A549 (cell line): ENCODE measurements at regions not wholly inside any gene's neighbourhood (a gene's known extent, or its start where the extent isn't known, plus 50 kb on each side); places are given as distances from the start of the nearest gene placed in this dataset.

ENCODE experiments used
- ATAC-seq, 2 experiments: fragments of 200-7000 bp in 1 of 2; fragments of >200 bp in 1 of 2; cut with Nextera tagmentation in 1 of 2; cut with Tn5 transposase in 1 of 2; 3 replicates each; pipeline versions ENCODE4 v1.8.0 to v1.9.1; 2018 to 2020; ENCODE audit warnings: mild to moderate bottlenecking in 1 of 2, moderate library complexity in 1 of 2
- CTCF ChIA-PET: fragments of 300-600 bp; sonication (Branson Sonifier 250); formaldehyde crosslinking; extraction: SDS; loops from one replicate; lab custom pipeline; 2021; ENCODE audit warnings: antibody characterized with exemption, inconsistent platforms; lab: Yijun Ruan, JAX
- POLR2A ChIA-PET: fragments of 350-600 bp; formaldehyde crosslinking; extraction: SDS; loops from one replicate; lab custom pipeline; 2021; ENCODE audit warnings: antibody characterized with exemption, inconsistent platforms; lab: Yijun Ruan, JAX
- DNase-seq, 2 experiments: peaks; one replicate each; pipeline versions ENCODE4 v3.0.0 to v3.0.0-alpha.2; 2011 to 2016; ENCODE audit warnings: low read depth in 1 of 2, low spot score in 1 of 2
- FAIRE-seq: peaks from 2 replicates; lab custom pipeline; 2011; peaks lifted over from hg19 to GRCh38; lab: Jason Lieb, UNC
- H3K27ac ChIP-seq, 2 experiments: fragments of >200 bp; sonication (Bioruptor Twin); formaldehyde crosslinking; 3 replicates each; pipeline ENCODE4 v1.5.1; 2016 to 2017
- H3K4me1 ChIP-seq: fragments of >200 bp; sonication (Bioruptor Twin); formaldehyde crosslinking; 3 replicates; pipeline ENCODE4 v1.6.1; 2016
- H3K4me2 ChIP-seq: fragments of >200 bp; sonication (Bioruptor Twin); formaldehyde crosslinking; 3 replicates; pipeline ENCODE4 v1.6.1; 2016
- H3K4me3 ChIP-seq: fragments of >200 bp; sonication (Bioruptor Twin); formaldehyde crosslinking; 3 replicates; pipeline ENCODE4 v1.5.1; 2016
- H3K9me3 ChIP-seq: fragments of >200 bp; sonication (Bioruptor Twin); formaldehyde crosslinking; 3 replicates; pipeline ENCODE4 v1.6.1; 2016
- BHLHE40 ChIP-seq: IDR thresholded peaks from 2 replicates; pipeline ENCODE4 v1.6.1; 2012; ENCODE audit warnings: low read depth, low read length, inconsistent platforms
- CBX2 ChIP-seq: fragments of 200-600 bp; sonication (generic); IDR thresholded peaks from 2 replicates; pipeline ENCODE4 v1.6.1; 2016; ENCODE audit warnings: low read depth, mild to moderate bottlenecking, borderline replicate concordance
- CBX8 ChIP-seq: fragments of 200-600 bp; sonication (generic); IDR thresholded peaks from 2 replicates; pipeline ENCODE4 v1.6.1; 2016
- CHD2 ChIP-seq: fragments of 150-350 bp; IDR thresholded peaks from 2 replicates; pipeline ENCODE4 v1.6.1; 2014; ENCODE audit warnings: low read length; ENCODE audit not compliant: partially characterized antibody
- EHF ChIP-seq: fragments of 250-450 bp; sonication (Bioruptor Pico); IDR thresholded peaks from 2 replicates; pipeline ENCODE4 v1.5.0; 2020; ENCODE audit warnings: mild to moderate bottlenecking
- EP300 ChIP-seq, 2 experiments: fragments of >200 bp; sonication (Bioruptor Twin); formaldehyde crosslinking; IDR thresholded peaks; 2 replicates in 1 of 2; 3 replicates in 1 of 2; pipeline ENCODE4 v1.6.1; 2016 to 2017
- ESRRA ChIP-seq: fragments of 150-350 bp; IDR thresholded peaks from 2 replicates; pipeline ENCODE4 v1.6.1; 2014; ENCODE audit warnings: mild to moderate bottlenecking, low read length, borderline replicate concordance
- FOSB ChIP-seq: fragments of 250-450 bp; sonication (Bioruptor Pico); IDR thresholded peaks from 2 replicates; pipeline ENCODE4 v1.5.0; 2020; ENCODE audit warnings: mild to moderate bottlenecking, moderate library complexity
- FOSL2 ChIP-seq, 2 experiments: fragments of 450-650 bp in 1 of 2; fragments of >200 bp in 1 of 2; sonication (Bioruptor Twin) in 1 of 2; formaldehyde crosslinking; IDR thresholded peaks; 2 replicates each; pipeline versions ENCODE4 v1.5.0 to v1.6.1; 2016 to 2020; ENCODE audit warnings: mild to moderate bottlenecking in 1 of 2, moderate library complexity in 1 of 2
- FOXS1 ChIP-seq: fragments of 250-450 bp; sonication (Bioruptor Pico); IDR thresholded peaks from 2 replicates; pipeline ENCODE4 v1.5.0; 2020; ENCODE audit warnings: mild to moderate bottlenecking, moderate library complexity
- GATA3 ChIP-seq: IDR thresholded peaks from 2 replicates; pipeline ENCODE4 v1.6.1; 2012; ENCODE audit warnings: borderline replicate concordance
- HDAC2 ChIP-seq: fragments of 200-600 bp; sonication (generic); IDR thresholded peaks from 2 replicates; pipeline ENCODE4 v1.6.1; 2016
- HOXB13 ChIP-seq: fragments of 250-450 bp; sonication (Bioruptor Pico); IDR thresholded peaks from 2 replicates; pipeline ENCODE4 v1.5.0; 2020; ENCODE audit warnings: low read depth, mild to moderate bottlenecking, moderate library complexity
- JUNB ChIP-seq: fragments of >200 bp; sonication (Bioruptor Twin); formaldehyde crosslinking; IDR thresholded peaks from 2 replicates; pipeline ENCODE4 v1.6.1; 2016
- KDM1A ChIP-seq: fragments of 200-600 bp; sonication (generic); IDR thresholded peaks from 2 replicates; pipeline ENCODE4 v1.6.1; 2016; ENCODE audit warnings: low read depth, mild to moderate bottlenecking
- KDM5A ChIP-seq: fragments of 200-600 bp; sonication (generic); IDR thresholded peaks from 2 replicates; pipeline ENCODE4 v1.6.1; 2016; ENCODE audit warnings: antibody characterized with exemption, mild to moderate bottlenecking
- MAFK ChIP-seq: fragments of 450-650 bp; IDR thresholded peaks from 2 replicates; pipeline ENCODE4 v1.6.1; 2014; ENCODE audit not compliant: partially characterized antibody
- MYC ChIP-seq: IDR thresholded peaks from 2 replicates; pipeline ENCODE4 v1.6.1; 2012; ENCODE audit warnings: mild to moderate bottlenecking, inconsistent platforms, low read length, improper control_type of control experiment, borderline replicate concordance
- POLR2AphosphoS2 ChIP-seq: conservative IDR thresholded peaks from 2 replicates; pipeline ENCODE4 v1.6.1; 2012; ENCODE audit warnings: low read length, improper control_type of control experiment, inconsistent platforms
- RAD21 ChIP-seq, 2 experiments: fragments of >200 bp in 1 of 2; sonication (Bioruptor Twin) in 1 of 2; formaldehyde crosslinking in 1 of 2; IDR thresholded peaks in 1 of 2; conservative IDR thresholded peaks in 1 of 2; 2 replicates in 1 of 2; 3 replicates in 1 of 2; pipeline ENCODE4 v1.6.1; 2012 to 2018; ENCODE audit warnings: inconsistent platforms in 1 of 2
- RCOR1 ChIP-seq: fragments of 150-350 bp; IDR thresholded peaks from 2 replicates; pipeline ENCODE4 v1.6.1; 2014; ENCODE audit warnings: antibody characterized with exemption, low read length, low read depth
- RFX5 ChIP-seq: fragments of 450-650 bp; IDR thresholded peaks from 2 replicates; pipeline ENCODE4 v1.7.1; 2014; ENCODE audit warnings: antibody characterized with exemption, mild to moderate bottlenecking, moderate library complexity
- RNF2 ChIP-seq: fragments of 200-600 bp; sonication (generic); IDR thresholded peaks from 2 replicates; pipeline ENCODE4 v1.6.1; 2016; ENCODE audit warnings: low read depth, mild to moderate bottlenecking, antibody characterized with exemption, moderate library complexity, borderline replicate concordance
- SMC3 ChIP-seq: fragments of >200 bp; sonication (Bioruptor Twin); formaldehyde crosslinking; IDR thresholded peaks from 3 replicates; pipeline ENCODE4 v1.6.1; 2018; ENCODE audit warnings: inconsistent platforms
- SREBF2 ChIP-seq: fragments of 450-650 bp; IDR thresholded peaks from 2 replicates; pipeline ENCODE4 v1.6.1; 2014; ENCODE audit warnings: mild to moderate bottlenecking, moderate library complexity
- TFCP2L1 ChIP-seq: fragments of 250-450 bp; sonication (Bioruptor Pico); IDR thresholded peaks from 2 replicates; pipeline ENCODE4 v1.5.0; 2021; ENCODE audit warnings: mild to moderate bottlenecking
- ZC3H11A ChIP-seq: fragments of 450-650 bp; IDR thresholded peaks from 2 replicates; pipeline ENCODE4 v1.6.1; 2014; ENCODE audit warnings: antibody characterized with exemption, mild to moderate bottlenecking
- ZFP36 ChIP-seq: fragments of 450-650 bp; IDR thresholded peaks from 2 replicates; pipeline ENCODE4 v1.6.1; 2014; ENCODE audit warnings: borderline replicate concordance; ENCODE audit not compliant: partially characterized antibody
- ZSCAN20 ChIP-seq: fragments of 250-450 bp; sonication (Bioruptor Pico); IDR thresholded peaks from 2 replicates; pipeline ENCODE4 v1.8.0; 2022; ENCODE audit warnings: mild to moderate bottlenecking, moderate library complexity
- WGBS: methylation state at CpG from one replicate; pipeline ENCODE4 v1.1.6; 2017; ENCODE audit errors: missing lambda C conversion rate; 5-methylcytosine and 5-hydroxymethylcytosine counted together
- TF ChIP-seq, protein P1 (sequence below): IDR thresholded peaks from 2 replicates; pipeline ENCODE4 v1.6.1; 2012
- TF ChIP-seq, protein P2 (sequence below): fragments of >200 bp; sonication (Bioruptor Twin); formaldehyde crosslinking; IDR thresholded peaks from 3 replicates; pipeline ENCODE4 v1.6.1; 2016
- TF ChIP-seq, protein P3 (sequence below): IDR thresholded peaks from 2 replicates; pipeline ENCODE4 v1.6.1; 2012
- TF ChIP-seq, protein P4 (sequence below): fragments of 150-350 bp; IDR thresholded peaks from 2 replicates; pipeline ENCODE4 v1.6.1; 2014; ENCODE audit warnings: low read depth, mild to moderate bottlenecking, low read length
- TF ChIP-seq, protein P5 (sequence below): fragments of 450-650 bp; IDR thresholded peaks from 2 replicates; pipeline ENCODE4 v1.6.1; 2014; ENCODE audit warnings: antibody characterized with exemption

DNA sequence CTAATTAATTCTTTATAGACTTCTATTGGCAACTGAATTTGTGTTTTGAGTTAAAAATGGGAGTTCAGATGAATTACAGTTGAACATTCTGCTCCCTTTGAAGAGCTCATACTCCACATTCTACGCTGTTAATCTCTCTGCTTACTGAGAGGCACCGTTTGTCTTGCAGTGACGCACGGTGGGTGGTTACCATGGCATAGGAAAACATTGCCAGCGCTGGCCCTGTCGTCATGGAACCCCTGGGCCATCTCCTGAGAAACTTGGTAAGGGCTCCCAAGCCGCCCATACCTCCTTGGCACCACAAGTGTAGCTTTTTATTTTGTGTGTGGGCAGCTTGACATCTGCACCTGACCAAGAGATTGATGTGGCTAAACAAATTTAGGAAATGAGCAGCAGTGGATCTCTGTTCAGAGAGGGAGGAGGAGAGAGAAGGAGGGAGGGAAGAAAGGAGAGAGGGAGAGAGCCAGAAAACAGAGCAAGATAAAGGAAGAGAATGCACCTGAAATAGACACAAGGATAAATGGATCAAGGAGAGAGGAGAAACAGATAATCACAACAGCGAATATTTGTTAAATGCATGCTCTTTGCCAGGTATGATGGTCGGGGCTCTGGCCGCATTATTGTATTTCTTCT lies 398.5 kb downstream of the HAPSTR1 start (continued):
- TF ChIP-seq RFX5 (no peak), SREBF2 (no peak), CBX8 (no peak), HDAC2 (no peak), FOSL2 (IDR thresholded peaks at IDR 0.05) (no peak), FOSL2 (CRISPR knock-in tag; IDR thresholded peaks at IDR 0.05) (no peak)
- TF ChIP-seq, protein P1, sequence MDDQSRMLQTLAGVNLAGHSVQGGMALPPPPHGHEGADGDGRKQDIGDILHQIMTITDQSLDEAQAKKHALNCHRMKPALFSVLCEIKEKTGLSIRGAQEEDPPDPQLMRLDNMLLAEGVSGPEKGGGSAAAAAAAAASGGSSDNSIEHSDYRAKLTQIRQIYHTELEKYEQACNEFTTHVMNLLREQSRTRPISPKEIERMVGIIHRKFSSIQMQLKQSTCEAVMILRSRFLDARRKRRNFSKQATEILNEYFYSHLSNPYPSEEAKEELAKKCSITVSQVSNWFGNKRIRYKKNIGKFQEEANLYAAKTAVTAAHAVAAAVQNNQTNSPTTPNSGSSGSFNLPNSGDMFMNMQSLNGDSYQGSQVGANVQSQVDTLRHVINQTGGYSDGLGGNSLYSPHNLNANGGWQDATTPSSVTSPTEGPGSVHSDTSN: no peak
- TF ChIP-seq, protein P2, sequence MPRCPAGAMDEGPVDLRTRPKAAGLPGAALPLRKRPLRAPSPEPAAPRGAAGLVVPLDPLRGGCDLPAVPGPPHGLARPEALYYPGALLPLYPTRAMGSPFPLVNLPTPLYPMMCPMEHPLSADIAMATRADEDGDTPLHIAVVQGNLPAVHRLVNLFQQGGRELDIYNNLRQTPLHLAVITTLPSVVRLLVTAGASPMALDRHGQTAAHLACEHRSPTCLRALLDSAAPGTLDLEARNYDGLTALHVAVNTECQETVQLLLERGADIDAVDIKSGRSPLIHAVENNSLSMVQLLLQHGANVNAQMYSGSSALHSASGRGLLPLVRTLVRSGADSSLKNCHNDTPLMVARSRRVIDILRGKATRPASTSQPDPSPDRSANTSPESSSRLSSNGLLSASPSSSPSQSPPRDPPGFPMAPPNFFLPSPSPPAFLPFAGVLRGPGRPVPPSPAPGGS: no peak

DNA sequence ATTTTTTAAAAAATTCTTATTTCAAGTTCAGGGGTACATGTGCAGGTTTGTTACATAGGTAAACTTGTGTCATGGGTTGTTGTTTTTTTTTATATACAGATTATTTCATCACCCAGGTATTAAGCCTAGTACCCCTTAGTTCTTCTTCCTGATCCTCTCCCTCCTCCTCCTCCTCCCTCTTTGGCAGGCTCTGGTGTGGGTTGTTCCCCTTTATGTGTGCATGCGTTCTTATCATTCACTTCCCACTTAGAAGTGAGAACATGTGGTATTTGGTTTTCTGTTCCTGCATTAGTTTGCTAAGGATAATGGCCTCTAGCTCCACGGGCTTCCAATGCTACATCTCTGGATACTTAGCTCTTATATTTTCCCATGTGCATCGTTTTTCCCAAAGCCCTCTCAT lies 404.4 kb downstream of the HAPSTR1 start:
- ChIA-PET POLR2A (no interaction called here), CTCF (no interaction called here)
- no peaks in the 10 kb centered on the region for H3K4me1 ChIP-seq
- no peak overlapping the region for H3K4me2 ChIP-seq
- no peak overlapping the region for H3K4me3 ChIP-seq
- DNase-seq: no peak
- H3K27ac ChIP-seq: no peak overlapping the region
- WGBS: 0% methylated on average over 3 of the region's 3 CpGs
- no peaks in the 10 kb centered on the region for H3K9me3 ChIP-seq
- FAIRE-seq: no peak
- TF ChIP-seq HOXB13 (CRISPR knock-in tag) (no peak), TFCP2L1 (CRISPR knock-in tag) (no peak), EHF (no peak), SREBF2 (no peak), ESRRA (no peak), FOSB (CRISPR knock-in tag) (no peak), CBX8 (no peak), MYC (no peak), SMC3 (no peak), CHD2 (no peak), RAD21 (conservative IDR thresholded peaks at IDR 0.05 in 1 of 2, IDR thresholded peaks at IDR 0.05 in 1 of 2) (no peak), EP300 (IDR thresholded peaks at IDR 0.05) (no peak), JUNB (no peak), ZC3H11A (no peak), KDM1A (no peak), POLR2AphosphoS2 (no peak), GATA3 (no peak), FOXS1 (CRISPR knock-in tag) (no peak), ZFP36 (no peak)
- TF ChIP-seq, protein P3, sequence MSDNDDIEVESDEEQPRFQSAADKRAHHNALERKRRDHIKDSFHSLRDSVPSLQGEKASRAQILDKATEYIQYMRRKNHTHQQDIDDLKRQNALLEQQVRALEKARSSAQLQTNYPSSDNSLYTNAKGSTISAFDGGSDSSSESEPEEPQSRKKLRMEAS: no peak
- ATAC-seq: no peak

DNA sequence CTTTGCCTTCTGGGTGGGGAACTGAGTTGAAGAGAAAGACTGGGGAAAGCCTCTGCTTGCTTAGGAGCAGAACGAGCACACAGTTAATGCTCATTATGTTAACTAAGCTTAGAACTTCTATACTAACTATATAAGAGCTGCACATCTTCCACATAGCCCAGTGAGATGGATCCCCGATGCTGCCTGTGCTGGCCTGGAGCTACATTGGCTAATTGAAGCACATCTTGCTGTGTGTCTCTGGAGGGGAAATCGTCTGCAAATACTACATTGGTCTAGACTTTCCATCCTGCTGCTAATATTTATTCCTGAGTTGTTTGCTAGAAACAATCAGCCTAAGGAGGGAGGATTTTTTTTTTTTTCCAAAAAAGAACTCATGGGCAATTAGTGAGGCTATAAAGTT lies 406.3 kb downstream of the HAPSTR1 start:
- Histone ChIP-seq H3K4me1 (no peaks in the 10 kb centered on the region), H3K4me2 (no peak overlapping the region), H3K27ac (no peak overlapping the region), H3K9me3 (no peaks in the 10 kb centered on the region), H3K4me3 (no peak overlapping the region)
- no peak for DNase-seq
- no peak for FAIRE-seq
- 0% methylated on average over 3 of the region's 3 CpGs for WGBS
- no peak for ATAC-seq
- POLR2A ChIA-PET: no interaction called here
- CTCF ChIA-PET: no interaction called here
- TF ChIP-seq, protein P4, sequence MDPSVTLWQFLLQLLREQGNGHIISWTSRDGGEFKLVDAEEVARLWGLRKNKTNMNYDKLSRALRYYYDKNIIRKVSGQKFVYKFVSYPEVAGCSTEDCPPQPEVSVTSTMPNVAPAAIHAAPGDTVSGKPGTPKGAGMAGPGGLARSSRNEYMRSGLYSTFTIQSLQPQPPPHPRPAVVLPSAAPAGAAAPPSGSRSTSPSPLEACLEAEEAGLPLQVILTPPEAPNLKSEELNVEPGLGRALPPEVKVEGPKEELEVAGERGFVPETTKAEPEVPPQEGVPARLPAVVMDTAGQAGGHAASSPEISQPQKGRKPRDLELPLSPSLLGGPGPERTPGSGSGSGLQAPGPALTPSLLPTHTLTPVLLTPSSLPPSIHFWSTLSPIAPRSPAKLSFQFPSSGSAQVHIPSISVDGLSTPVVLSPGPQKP: no peak
- no peak for TF ChIP-seq ZSCAN20
- no peak for TF ChIP-seq SMC3
- TF ChIP-seq RAD21 (conservative IDR thresholded peaks at IDR 0.05 in 1 of 2, IDR thresholded peaks at IDR 0.05 in 1 of 2): no peak
- TF ChIP-seq CBX2: no peak
- no peak for TF ChIP-seq RCOR1
- TF ChIP-seq, protein P2: no peak
- no peak for TF ChIP-seq BHLHE40
- TF ChIP-seq KDM5A: no peak
- TF ChIP-seq, protein P5, sequence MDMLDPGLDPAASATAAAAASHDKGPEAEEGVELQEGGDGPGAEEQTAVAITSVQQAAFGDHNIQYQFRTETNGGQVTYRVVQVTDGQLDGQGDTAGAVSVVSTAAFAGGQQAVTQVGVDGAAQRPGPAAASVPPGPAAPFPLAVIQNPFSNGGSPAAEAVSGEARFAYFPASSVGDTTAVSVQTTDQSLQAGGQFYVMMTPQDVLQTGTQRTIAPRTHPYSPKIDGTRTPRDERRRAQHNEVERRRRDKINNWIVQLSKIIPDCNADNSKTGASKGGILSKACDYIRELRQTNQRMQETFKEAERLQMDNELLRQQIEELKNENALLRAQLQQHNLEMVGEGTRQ: no peak
- no peak for TF ChIP-seq POLR2AphosphoS2
- TF ChIP-seq CBX8: no peak
- no peak for TF ChIP-seq RNF2
- TF ChIP-seq MAFK: no peak
- TF ChIP-seq RFX5: no peak
- TF ChIP-seq HOXB13 (CRISPR knock-in tag): no peak
